ENCODE measurements at regions not wholly inside any gene's neighbourhood (a gene's known extent, or its start where the extent isn't known, plus 50 kb on each side); places are given as distances from the start of the nearest gene placed in this dataset.

DNA sequence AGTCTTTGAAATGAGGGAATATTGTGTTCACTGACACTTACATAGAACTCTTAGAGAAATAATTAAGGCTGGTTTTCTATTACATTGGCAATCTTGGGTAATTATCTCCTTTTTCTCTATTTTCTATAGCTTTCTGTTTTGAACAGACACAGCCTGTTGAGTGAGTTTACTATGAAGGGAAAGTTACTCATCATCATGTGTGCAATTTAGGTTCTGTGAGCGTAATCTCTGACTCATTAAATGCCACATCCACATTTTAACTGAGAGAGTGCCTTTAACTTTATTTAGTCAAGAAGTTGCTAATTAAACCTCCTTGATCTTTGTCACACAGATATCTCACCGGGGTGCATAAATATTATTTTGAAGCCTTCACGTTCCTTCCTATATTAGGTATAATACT lies 174.0 kb upstream of the SLC8A1 start:
- no peak overlapping the region for H3K4me3 ChIP-seq (replicated peaks; ENCODE audit: insufficient read depth, low read length)
- no peak overlapping the region for H3K27ac ChIP-seq (replicated peaks)
- no peaks in the 10 kb centered on the region for H3K27me3 ChIP-seq (ENCODE audit: insufficient read depth, poor library complexity, severe bottlenecking)
- DNase-seq (ENCODE audit: low read depth in 1 of 2, low spot score in 1 of 2), result no peak
- no peak for TF ChIP-seq POLR2AphosphoS5 (IDR thresholded peaks at IDR 0.05; ENCODE audit: low read depth)
- TF ChIP-seq GABPA (IDR thresholded peaks at IDR 0.05; ENCODE audit: low read depth), result no peak
- no peak for TF ChIP-seq REST (IDR thresholded peaks at IDR 0.05; ENCODE audit: insufficient replicate concordance, low read depth)
- no peak for TF ChIP-seq SPI1 (IDR thresholded peaks at IDR 0.05; ENCODE audit: borderline replicate concordance, low read depth)
- TF ChIP-seq, protein P1, sequence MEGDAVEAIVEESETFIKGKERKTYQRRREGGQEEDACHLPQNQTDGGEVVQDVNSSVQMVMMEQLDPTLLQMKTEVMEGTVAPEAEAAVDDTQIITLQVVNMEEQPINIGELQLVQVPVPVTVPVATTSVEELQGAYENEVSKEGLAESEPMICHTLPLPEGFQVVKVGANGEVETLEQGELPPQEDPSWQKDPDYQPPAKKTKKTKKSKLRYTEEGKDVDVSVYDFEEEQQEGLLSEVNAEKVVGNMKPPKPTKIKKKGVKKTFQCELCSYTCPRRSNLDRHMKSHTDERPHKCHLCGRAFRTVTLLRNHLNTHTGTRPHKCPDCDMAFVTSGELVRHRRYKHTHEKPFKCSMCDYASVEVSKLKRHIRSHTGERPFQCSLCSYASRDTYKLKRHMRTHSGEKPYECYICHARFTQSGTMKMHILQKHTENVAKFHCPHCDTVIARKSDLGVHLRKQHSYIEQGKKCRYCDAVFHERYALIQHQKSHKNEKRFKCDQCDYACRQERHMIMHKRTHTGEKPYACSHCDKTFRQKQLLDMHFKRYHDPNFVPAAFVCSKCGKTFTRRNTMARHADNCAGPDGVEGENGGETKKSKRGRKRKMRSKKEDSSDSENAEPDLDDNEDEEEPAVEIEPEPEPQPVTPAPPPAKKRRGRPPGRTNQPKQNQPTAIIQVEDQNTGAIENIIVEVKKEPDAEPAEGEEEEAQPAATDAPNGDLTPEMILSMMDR (IDR thresholded peaks at IDR 0.05; ENCODE audit: insufficient read depth, low read length), result no peak

GRCh38 chr2:40628556-40628955 lies 176.7 kb upstream of the SLC8A1 start:
- H3K27ac ChIP-seq (replicated peaks), result no peak overlapping the region
- DNase-seq (ENCODE audit: low read depth in 1 of 2, low spot score in 1 of 2), result no peak
- H3K27me3 ChIP-seq (ENCODE audit: insufficient read depth, poor library complexity, severe bottlenecking), result no peaks in the 10 kb centered on the region
- no peak overlapping the region for H3K4me3 ChIP-seq (replicated peaks; ENCODE audit: insufficient read depth, low read length)
- TF ChIP-seq POLR2AphosphoS5 (IDR thresholded peaks at IDR 0.05; ENCODE audit: low read depth), result no peak

DNA sequence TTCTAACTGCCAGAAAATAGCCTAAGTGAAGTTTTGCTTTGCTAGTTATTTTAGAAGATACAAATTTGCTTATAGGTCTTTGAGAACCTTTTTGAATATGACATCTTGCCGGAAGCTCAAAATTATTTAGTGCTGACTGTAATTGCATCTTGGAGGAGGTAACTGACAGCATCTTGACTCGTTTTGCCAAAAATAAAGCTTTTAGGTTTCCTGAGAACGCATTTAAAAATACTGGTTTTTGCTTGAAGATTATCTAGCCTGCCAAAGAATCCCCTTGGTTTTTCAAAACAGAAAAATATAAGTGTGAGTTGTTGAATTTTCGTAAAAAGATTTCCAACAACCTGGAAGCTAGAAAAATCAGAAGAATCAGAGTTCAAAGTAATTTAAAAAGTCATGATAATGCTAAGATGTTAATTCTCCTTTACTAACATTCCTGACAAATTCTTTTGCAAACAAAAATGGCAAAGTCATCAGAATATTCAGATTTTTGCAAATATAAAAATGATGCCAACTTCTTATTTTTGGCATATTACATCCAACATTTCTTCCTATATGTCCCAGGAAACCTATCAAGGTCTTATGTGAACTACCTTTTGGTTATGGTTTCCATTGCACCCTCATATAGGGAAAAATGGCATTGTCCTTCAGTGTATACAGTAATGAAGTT lies 178.0 kb upstream of the SLC8A1 start:
- no peak for TF ChIP-seq REST (IDR thresholded peaks at IDR 0.05; ENCODE audit: insufficient replicate concordance, low read depth)
- TF ChIP-seq, protein P1 (IDR thresholded peaks at IDR 0.05; ENCODE audit: insufficient read depth, low read length), result no peak
- TF ChIP-seq SPI1 (IDR thresholded peaks at IDR 0.05; ENCODE audit: borderline replicate concordance, low read depth), result no peak
- no peak for TF ChIP-seq POLR2AphosphoS5 (IDR thresholded peaks at IDR 0.05; ENCODE audit: low read depth)
- TF ChIP-seq GABPA (IDR thresholded peaks at IDR 0.05; ENCODE audit: low read depth), result no peak
- no peak for DNase-seq (ENCODE audit: low read depth in 1 of 2, low spot score in 1 of 2)
- no peaks in the 10 kb centered on the region for H3K27me3 ChIP-seq (ENCODE audit: insufficient read depth, poor library complexity, severe bottlenecking)
- H3K4me3 ChIP-seq (replicated peaks; ENCODE audit: insufficient read depth, low read length), result no peak overlapping the region
- no peak overlapping the region for H3K27ac ChIP-seq (replicated peaks)

DNA sequence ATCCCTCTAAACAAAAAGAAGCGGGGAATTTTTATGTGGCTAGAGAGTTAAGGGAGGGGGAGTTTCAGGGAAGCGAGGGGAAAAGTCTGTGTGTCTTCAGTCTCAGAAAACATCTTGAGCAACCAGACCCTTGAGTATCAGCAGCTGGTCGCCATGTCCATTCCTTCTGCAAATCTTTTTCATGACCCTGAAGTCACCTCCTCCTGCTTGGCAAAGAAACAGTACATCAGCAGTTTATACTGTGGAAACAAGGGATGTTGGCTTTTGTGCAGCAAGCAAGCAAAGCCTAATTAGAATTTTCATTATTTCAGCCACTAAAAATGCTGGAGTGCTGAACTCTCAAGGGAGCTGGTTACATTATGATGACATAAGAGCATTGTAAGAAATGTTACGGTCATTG lies 187.4 kb upstream of the SLC8A1 start:
- DNase-seq (ENCODE audit: low read depth in 1 of 2, low spot score in 1 of 2), result no peak
- Histone ChIP-seq H3K27ac (replicated peaks) (no peak overlapping the region), H3K4me3 (replicated peaks; ENCODE audit: insufficient read depth, low read length) (no peak overlapping the region), H3K27me3 (ENCODE audit: insufficient read depth, poor library complexity, severe bottlenecking) (no peaks in the 10 kb centered on the region)
- TF ChIP-seq REST (IDR thresholded peaks at IDR 0.05; ENCODE audit: insufficient replicate concordance, low read depth), result no peak
- no peak for TF ChIP-seq POLR2AphosphoS5 (IDR thresholded peaks at IDR 0.05; ENCODE audit: low read depth)
- TF ChIP-seq GABPA (IDR thresholded peaks at IDR 0.05; ENCODE audit: low read depth), result no peak
- TF ChIP-seq SPI1 (IDR thresholded peaks at IDR 0.05; ENCODE audit: borderline replicate concordance, low read depth), result no peak
- TF ChIP-seq, protein P1 (IDR thresholded peaks at IDR 0.05; ENCODE audit: insufficient read depth, low read length), result no peak

Measured in HL-60 (cell line).